Muscle layer of duodenum (tissue), 2 donors: ENCODE measurements at regions not wholly inside any gene's neighbourhood (a gene's known extent, or its start where the extent isn't known, plus 50 kb on each side); places are given as distances from the start of the nearest gene placed in this dataset.

ENCODE experiments used
- H3K27ac ChIP-seq: one replicate; pipeline ENCODE4 v1.7.0; 2013; ENCODE audit warnings: mild to moderate bottlenecking, low read length
- H3K27me3 ChIP-seq: one replicate; pipeline ENCODE4 v1.7.0; 2013; ENCODE audit warnings: low read depth, mild to moderate bottlenecking, control low read depth, low read length
- H3K36me3 ChIP-seq, 2 donors: one replicate each; pipeline ENCODE4 v1.7.0; 2013; ENCODE audit warnings: low read length in 2 of 2, control low read depth in 1 of 2, mild to moderate bottlenecking in 1 of 2; ENCODE audit not compliant: insufficient read depth in 2 of 2, control insufficient read depth in 1 of 2
- H3K4me1 ChIP-seq, 2 donors: one replicate each; pipeline ENCODE4 v1.7.0; 2013; ENCODE audit warnings: low read length in 2 of 2, mild to moderate bottlenecking in 2 of 2, control low read depth in 1 of 2, moderate library complexity in 1 of 2; ENCODE audit not compliant: insufficient read depth in 2 of 2, control insufficient read depth in 1 of 2
- H3K4me3 ChIP-seq, 2 donors: one replicate each; pipeline ENCODE4 v1.7.0; 2013; ENCODE audit warnings: low read length in 2 of 2, low read depth in 1 of 2, mild to moderate bottlenecking in 1 of 2
- H3K9me3 ChIP-seq, 2 donors: one replicate each; pipeline ENCODE4 v1.7.0; 2013; ENCODE audit warnings: low read length in 2 of 2, control low read depth in 1 of 2, mild to moderate bottlenecking in 1 of 2; ENCODE audit not compliant: control insufficient read depth in 1 of 2
- donor health status: healthy.

GRCh38 chr13:59461411-59461810 is 702.3 kb downstream of the DIAPH3 start:
- H3K27ac ChIP-seq = no peak overlapping the region
- H3K27me3 ChIP-seq = no peaks in the 10 kb centered on the region
- no peak overlapping the region for H3K4me3 ChIP-seq
- H3K36me3 ChIP-seq = no peaks in the 10 kb centered on the region
- H3K9me3 ChIP-seq = no peaks in the 10 kb centered on the region
- H3K4me1 ChIP-seq = no peaks in the 10 kb centered on the region

GRCh38 chr13:59463023-59463422 is 700.7 kb downstream of the DIAPH3 start:
- Histone ChIP-seq H3K36me3 (no peaks in the 10 kb centered on the region), H3K9me3 (no peaks in the 10 kb centered on the region), H3K27me3 (no peaks in the 10 kb centered on the region), H3K4me3 (no peak overlapping the region), H3K4me1 (no peaks in the 10 kb centered on the region), H3K27ac (no peak overlapping the region)

GRCh38 chr13:59464926-59465325 is 698.8 kb downstream of the DIAPH3 start:
- H3K4me1 ChIP-seq = no peaks in the 10 kb centered on the region
- no peaks in the 10 kb centered on the region for H3K27me3 ChIP-seq
- no peak overlapping the region for H3K27ac ChIP-seq
- peaks cover 0 to 4% of the 10 kb centered on the region in 2 donors for H3K9me3 ChIP-seq
- H3K4me3 ChIP-seq = no peak overlapping the region
- H3K36me3 ChIP-seq = no peaks in the 10 kb centered on the region

GRCh38 chr13:59468396-59468795 is 695.3 kb downstream of the DIAPH3 start:
- Histone ChIP-seq H3K4me1 (no peaks in the 10 kb centered on the region), H3K27me3 (no peaks in the 10 kb centered on the region), H3K36me3 (no peaks in the 10 kb centered on the region), H3K27ac (no peak overlapping the region), H3K4me3 (no peak overlapping the region), H3K9me3 (peaks cover 0 to 4% of the 10 kb centered on the region in 2 donors)

- no peak overlapping the region for H3K27ac ChIP-seq
- no peak overlapping the region for H3K4me3 ChIP-seq
- no peaks in the 10 kb centered on the region for H3K27me3 ChIP-seq
- peaks cover 0 to 4% of the 10 kb centered on the region in 2 donors for H3K9me3 ChIP-seq
- H3K36me3 ChIP-seq = no peaks in the 10 kb centered on the region
- no peaks in the 10 kb centered on the region for H3K4me1 ChIP-seq
Measured at GRCh38 chr13:59471106-59471505, 692.6 kb downstream of the DIAPH3 start.

- Histone ChIP-seq H3K27me3 (no peaks in the 10 kb centered on the region), H3K9me3 (peaks cover 0 to 4% of the 10 kb centered on the region in 2 donors), H3K36me3 (no peaks in the 10 kb centered on the region), H3K27ac (no peak overlapping the region), H3K4me1 (no peaks in the 10 kb centered on the region), H3K4me3 (no peak overlapping the region)
Measured at GRCh38 chr13:59472134-59472533, 691.6 kb downstream of the DIAPH3 start.

GRCh38 chr13:59474696-59475095 is 689.0 kb downstream of the DIAPH3 start:
- no peaks in the 10 kb centered on the region for H3K27me3 ChIP-seq
- H3K9me3 ChIP-seq = no peaks in the 10 kb centered on the region
- no peak overlapping the region for H3K4me3 ChIP-seq
- H3K27ac ChIP-seq = no peak overlapping the region
- H3K4me1 ChIP-seq = no peaks in the 10 kb centered on the region
- H3K36me3 ChIP-seq = no peaks in the 10 kb centered on the region

- Histone ChIP-seq H3K27me3 (no peaks in the 10 kb centered on the region), H3K4me1 (no peaks in the 10 kb centered on the region), H3K36me3 (no peaks in the 10 kb centered on the region), H3K27ac (no peak overlapping the region), H3K9me3 (no peaks in the 10 kb centered on the region), H3K4me3 (no peak overlapping the region)
Measured at GRCh38 chr13:59475911-59476310, 687.8 kb downstream of the DIAPH3 start.

GRCh38 chr13:59476366-59476765 is 687.4 kb downstream of the DIAPH3 start:
- Histone ChIP-seq H3K27me3 (no peaks in the 10 kb centered on the region), H3K27ac (no peak overlapping the region), H3K9me3 (no peaks in the 10 kb centered on the region), H3K4me3 (no peak overlapping the region), H3K4me1 (no peaks in the 10 kb centered on the region), H3K36me3 (no peaks in the 10 kb centered on the region)

GRCh38 chr13:59477011-59477410 is 686.7 kb downstream of the DIAPH3 start:
- H3K4me3 ChIP-seq = no peak overlapping the region
- no peaks in the 10 kb centered on the region for H3K27me3 ChIP-seq
- H3K36me3 ChIP-seq = no peaks in the 10 kb centered on the region
- no peak overlapping the region for H3K27ac ChIP-seq
- no peaks in the 10 kb centered on the region for H3K9me3 ChIP-seq
- H3K4me1 ChIP-seq = no peaks in the 10 kb centered on the region

GRCh38 chr13:59478908-59479307 is 684.8 kb downstream of the DIAPH3 start:
- Histone ChIP-seq H3K36me3 (no peaks in the 10 kb centered on the region), H3K9me3 (no peaks in the 10 kb centered on the region), H3K4me3 (no peak overlapping the region), H3K27me3 (no peaks in the 10 kb centered on the region), H3K4me1 (peaks cover 0 to 10% of the 10 kb centered on the region in 2 donors), H3K27ac (no peak overlapping the region)

- Histone ChIP-seq H3K27me3 (no peaks in the 10 kb centered on the region), H3K4me3 (no peak overlapping the region)
Measured at GRCh38 chr13:59479629-59480028, 684.1 kb downstream of the DIAPH3 start.

More at GRCh38 chr13:59479629-59480028, 684.1 kb downstream of the DIAPH3 start:
- H3K9me3 ChIP-seq = no peaks in the 10 kb centered on the region
- H3K27ac ChIP-seq = no peak overlapping the region
- peaks cover 0 to 15% of the 10 kb centered on the region in 2 donors for H3K4me1 ChIP-seq
- no peaks in the 10 kb centered on the region for H3K36me3 ChIP-seq
